HepG2 (cell line): ENCODE measurements at regions not wholly inside any gene's neighbourhood (a gene's known extent, or its start where the extent isn't known, plus 50 kb on each side); places are given as distances from the start of the nearest gene placed in this dataset.

Experiments used
- ATAC-seq: fragments of 200-7000 bp; cut with Tn5 transposase; 3 replicates; pipeline ENCODE4 v1.9.1; 2020; ENCODE audit warnings: mild to moderate bottlenecking, moderate library complexity
- BruUV-seq: library from RNA; stranded (reverse); fragments of 400-500 nt; replicated peaks from 2 replicates; lab custom pipeline; 2021; lab: Mats Ljungman, UMichigan
- CTCF ChIA-PET: fragments of 300-600 bp; formaldehyde crosslinking; extraction: SDS; loops from one replicate; lab custom pipeline; 2021; ENCODE audit warnings: low total read pairs, inconsistent platforms, low intra/inter-chr PET ratio; lab: Yijun Ruan, JAX
- POLR2A ChIA-PET: fragments of 350-600 bp; sonication (Branson Sonifier 250); formaldehyde crosslinking; loops from one replicate; lab custom pipeline; 2020; ENCODE audit warnings: antibody characterized with exemption, inconsistent platforms; lab: Yijun Ruan, JAX
- DNase-seq: peaks from one replicate; pipeline ENCODE4 v3.0.0-alpha.2; 2015; ENCODE audit warnings: low spot score
- FAIRE-seq: peaks from 3 replicates; lab custom pipeline; 2011; peaks lifted over from hg19 to GRCh38; lab: Jason Lieb, UNC
- H2AFZ ChIP-seq: one replicate; pipeline ENCODE4 v1.6.1; 2011; ENCODE audit warnings: low read length, inconsistent platforms
- H3K27ac ChIP-seq: fragments of 300-600 bp; 3 replicates; pipeline ENCODE4 v1.8.0; 2011; ENCODE audit warnings: mixed run types, mild to moderate bottlenecking, mixed read lengths, low read length, inconsistent platforms; ENCODE audit not compliant: insufficient read depth; ENCODE audit errors: extremely low read length
- H3K27me3 ChIP-seq, 2 experiments: fragments of 200-600 bp in 1 of 2; 2 replicates in 1 of 2; 3 replicates in 1 of 2; pipeline versions ENCODE4 v1.6.0 to v1.8.0; 2011; ENCODE audit warnings: low read length in 2 of 2, mild to moderate bottlenecking in 2 of 2, moderate library complexity in 2 of 2, inconsistent platforms in 1 of 2; ENCODE audit not compliant: insufficient read depth in 2 of 2, control insufficient read depth in 1 of 2
- H3K36me3 ChIP-seq, 2 experiments: fragments of 200-600 bp in 1 of 2; replicated peaks in 1 of 2; 2 replicates in 1 of 2; 3 replicates in 1 of 2; pipeline versions ENCODE4 v1.5.1 to v1.8.0; 2011; ENCODE audit warnings: low read length in 2 of 2, inconsistent platforms in 1 of 2; ENCODE audit not compliant: insufficient read depth in 2 of 2, control insufficient read depth in 1 of 2
- H3K4me1 ChIP-seq: 2 replicates; pipeline ENCODE4 v1.5.1; 2012; ENCODE audit warnings: low read length, inconsistent platforms; ENCODE audit not compliant: insufficient read depth
- H3K4me2 ChIP-seq: 2 replicates; pipeline ENCODE4 v1.6.0; 2011; ENCODE audit warnings: low read depth, low read length, inconsistent platforms
- H3K4me3 ChIP-seq, 3 experiments: fragments of 200-600 bp in 1 of 3; sonication (generic), shearing (Covaris generic) in 1 of 3; replicated peaks in 1 of 3; 2 replicates each; pipeline ENCODE4 v1.5.1; 2011 to 2016; ENCODE audit warnings: low read length in 3 of 3, inconsistent platforms in 2 of 3, low read depth in 2 of 3, mild to moderate bottlenecking in 2 of 3, control low read depth in 1 of 3, mixed read lengths in 1 of 3; ENCODE audit not compliant: insufficient read depth in 1 of 3
- H3K79me2 ChIP-seq: one replicate; pipeline ENCODE4 v1.6.1; 2011; ENCODE audit warnings: low read length, inconsistent platforms; ENCODE audit not compliant: insufficient read depth
- H3K9ac ChIP-seq: 2 replicates; pipeline ENCODE4 v1.6.0; 2011; ENCODE audit warnings: mild to moderate bottlenecking, low read depth, low read length, inconsistent platforms; ENCODE audit not compliant: insufficient read depth
- H3K9me3 ChIP-seq: 2 replicates; pipeline ENCODE4 v1.5.1; 2012; ENCODE audit warnings: mild to moderate bottlenecking, low read length
- H4K20me1 ChIP-seq: 2 replicates; pipeline ENCODE4 v1.6.0; 2011; ENCODE audit warnings: inconsistent platforms, mild to moderate bottlenecking, low read length, moderate library complexity; ENCODE audit not compliant: insufficient read depth
- MBD4 ChIP-seq: IDR thresholded peaks from 2 replicates; pipeline ENCODE4 v1.6.1; 2012; ENCODE audit warnings: low read length, inconsistent platforms, borderline replicate concordance
- MTA3 ChIP-seq: sonication (generic); formaldehyde crosslinking; IDR thresholded peaks from 2 replicates; pipeline ENCODE4 v1.4.0; 2020; ENCODE audit warnings: missing genetic modification reagents
- MXD3 ChIP-seq: IDR thresholded peaks from 2 replicates; pipeline ENCODE4 v1.6.1; 2016; ENCODE audit warnings: mild to moderate bottlenecking, missing biosample characterization, missing genetic modification reagents
- PRPF4 ChIP-seq: fragments of 200-400 bp; formaldehyde crosslinking; IDR thresholded peaks from 2 replicates; pipeline ENCODE4 v1.6.1; 2016; ENCODE audit warnings: low read length, low read depth; ENCODE audit not compliant: poor library complexity, severe bottlenecking
- RORA ChIP-seq: sonication (generic); formaldehyde crosslinking; IDR thresholded peaks from 2 replicates; pipeline ENCODE4 v1.5.0; 2020; ENCODE audit warnings: mild to moderate bottlenecking, missing genetic modification reagents, moderate library complexity
- SALL2 ChIP-seq: sonication (generic); formaldehyde crosslinking; IDR thresholded peaks from 2 replicates; pipeline ENCODE4 v1.8.1; 2023; ENCODE audit warnings: mild to moderate bottlenecking, missing genetic modification reagents, inconsistent platforms
- TSC22D2 ChIP-seq: sonication (generic); formaldehyde crosslinking; IDR thresholded peaks from 2 replicates; pipeline ENCODE4 v1.5.1; 2020; ENCODE audit warnings: missing genetic modification reagents, mild to moderate bottlenecking, borderline replicate concordance
- ZBED4 ChIP-seq: sonication (generic); formaldehyde crosslinking; IDR thresholded peaks from 2 replicates; pipeline ENCODE4 v1.4.0; 2020; ENCODE audit warnings: missing genetic modification reagents, borderline replicate concordance
- ZFY ChIP-seq: sonication (generic); formaldehyde crosslinking; IDR thresholded peaks from 2 replicates; pipeline ENCODE4 v1.4.0; 2020; ENCODE audit warnings: missing genetic modification reagents
- ZNF335 ChIP-seq: sonication (generic); formaldehyde crosslinking; IDR thresholded peaks from 2 replicates; pipeline ENCODE4 v1.4.0; 2020; ENCODE audit warnings: missing genetic modification reagents
- ZSCAN5A ChIP-seq: sonication (generic); formaldehyde crosslinking; IDR thresholded peaks from 2 replicates; pipeline ENCODE4 v1.8.0; 2022; ENCODE audit warnings: mild to moderate bottlenecking, missing genetic modification reagents, borderline replicate concordance
- WGBS: methylation state at CpG from one replicate; pipeline ENCODE4 v1.1.6; 2017; ENCODE audit warnings: low lambda C conversion rate; 5-methylcytosine and 5-hydroxymethylcytosine counted together
- in situ Hi-C: cut with HindIII; loops from 2 replicates; pipeline ENCODE4 v1.10.0; 2017; ENCODE audit warnings: low pct_unique_long_range_greater_than_20kb; ENCODE audit not compliant: extremely low pct_ligation_motif_present
- intact Hi-C: fragments of 100-400 bp; cut with micrococcal nuclease; formaldehyde crosslinking; loops from one replicate; pipeline ENCODE4 v1.10.0; 2022; ENCODE audit not compliant: unreplicated experiment

DNA sequence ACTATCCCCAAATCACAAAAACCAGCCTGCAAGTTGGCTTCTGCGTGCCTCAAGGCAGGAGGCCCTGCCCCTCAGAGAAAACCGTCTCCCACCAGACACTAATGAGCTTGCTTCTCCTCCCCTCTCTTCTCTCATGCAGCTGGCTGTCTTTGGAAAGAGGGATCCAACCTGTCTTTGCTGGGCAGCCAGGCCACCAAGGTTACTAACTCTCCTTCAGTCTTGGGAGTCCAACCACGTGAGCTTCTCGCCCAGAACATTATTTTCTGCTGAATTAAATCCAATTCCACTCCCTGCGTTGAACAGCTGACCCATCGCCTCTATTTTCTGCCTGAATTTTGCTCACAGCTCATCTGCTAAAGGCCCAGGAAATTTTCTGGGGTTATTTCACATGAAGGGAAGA is 291.3 kb upstream of the NCKAP5 start:
- DNase-seq (no peak), FAIRE-seq (no peak), ATAC-seq (no peak)
- in situ Hi-C loops = no loop called here
- Histone ChIP-seq H3K27me3 (peaks cover 1 to 17% of the 10 kb centered on the region in 2 experiments; a peak in 3 of 5 replicates), H3K79me2 (no peaks in the 10 kb centered on the region), H3K36me3 (no peaks in the 10 kb centered on the region), H3K27ac (no peak overlapping the region), H3K4me3 (no peak overlapping the region), H3K9me3 (no peaks in the 10 kb centered on the region), H4K20me1 (no peaks in the 10 kb centered on the region), H3K4me1 (no peaks in the 10 kb centered on the region), H2AFZ (no peak overlapping the region), H3K4me2 (no peak overlapping the region), H3K9ac (no peak overlapping the region)
- ChIA-PET CTCF (no interaction called here), POLR2A (no interaction called here)
- 15% methylated on average over 6 of the region's 6 CpGs for WGBS
- BruUV-seq = no TSS peak
- TF ChIP-seq PRPF4 = no peak
- TF ChIP-seq ZFY (CRISPR knock-in tag) = no peak
- TF ChIP-seq ZBED4 (CRISPR knock-in tag) = no peak
- intact Hi-C loops = no loop called here

- TF ChIP-seq MBD4 = no peak
- no peak for TF ChIP-seq SALL2 (CRISPR knock-in tag)
- no peak for TF ChIP-seq MTA3
- TF ChIP-seq TSC22D2 (CRISPR knock-in tag) = no peak
- no peak for TF ChIP-seq ZNF335 (CRISPR knock-in tag)
- no peak for TF ChIP-seq RORA (CRISPR knock-in tag)
- no peak for TF ChIP-seq ZSCAN5A
- no peak for TF ChIP-seq MXD3 (CRISPR knock-in tag)
- Histone ChIP-seq H2AFZ (no peak overlapping the region), H3K4me2 (no peak overlapping the region), H3K79me2 (no peaks in the 10 kb centered on the region), H3K4me1 (no peaks in the 10 kb centered on the region), H4K20me1 (no peaks in the 10 kb centered on the region), H3K36me3 (no peaks in the 10 kb centered on the region), H3K9me3 (no peaks in the 10 kb centered on the region), H3K4me3 (no peak overlapping the region), H3K27me3 (peaks cover 1 to 17% of the 10 kb centered on the region in 2 experiments; a peak in 2 of 5 replicates), H3K27ac (no peak overlapping the region), H3K9ac (no peak overlapping the region)
- no peak for FAIRE-seq
- BruUV-seq = no TSS peak
- no peak for DNase-seq
- POLR2A ChIA-PET = no interaction called here
- 21% methylated on average over 4 of the region's 4 CpGs for WGBS
- intact Hi-C loops = no loop called here
- in situ Hi-C loops = no loop called here
- CTCF ChIA-PET = no interaction called here
- ATAC-seq = no peak; the same call in 1 of the 3 replicates
Observed at GRCh38 chr2:133862400-133862977, 294.2 kb upstream of the NCKAP5 start.
